Hepatocyte (in vitro differentiated cells): ENCODE measurements at regions not wholly inside any gene's neighbourhood (a gene's known extent, or its start where the extent isn't known, plus 50 kb on each side); places are given as distances from the start of the nearest gene placed in this dataset.

Source experiments
- DNase-seq: peaks from one replicate; pipeline ENCODE4 v3.0.0-alpha.2; 2016; ENCODE audit warnings: low spot score
- H2AFZ ChIP-seq: fragments of 200-600 bp; sonication (generic); 2 replicates; pipeline ENCODE4 v1.6.0; 2016; ENCODE audit warnings: antibody characterized with exemption, mild to moderate bottlenecking
- H3K27ac ChIP-seq: fragments of 200-600 bp; sonication (generic); 2 replicates; pipeline ENCODE4 v1.5.1; 2016; ENCODE audit warnings: mild to moderate bottlenecking
- H3K27me3 ChIP-seq: fragments of 200-600 bp; sonication (generic); 2 replicates; pipeline ENCODE4 v1.6.1; 2016
- H3K36me3 ChIP-seq: fragments of 200-600 bp; sonication (generic); replicated peaks from 2 replicates; pipeline ENCODE4 v1.5.1; 2016; ENCODE audit warnings: low read depth; ENCODE audit not compliant: insufficient read depth
- H3K4me1 ChIP-seq: fragments of 200-600 bp; sonication (generic); 2 replicates; pipeline ENCODE4 v1.5.1; 2016; ENCODE audit warnings: mild to moderate bottlenecking, moderate library complexity; ENCODE audit not compliant: insufficient read depth
- H3K4me2 ChIP-seq: fragments of 200-600 bp; sonication (generic); 2 replicates; pipeline ENCODE4 v1.6.0; 2016
- H3K4me3 ChIP-seq: fragments of 200-600 bp; sonication (generic); 2 replicates; pipeline ENCODE4 v1.5.1; 2016; ENCODE audit warnings: mild to moderate bottlenecking
- H3K79me2 ChIP-seq: fragments of 200-600 bp; sonication (generic); 2 replicates; pipeline ENCODE4 v1.6.0; 2017; ENCODE audit warnings: mild to moderate bottlenecking
- H3K9me2 ChIP-seq: fragments of 200-600 bp; sonication (generic); replicated peaks from 2 replicates; pipeline ENCODE4 v1.6.0; 2017; ENCODE audit warnings: mild to moderate bottlenecking; ENCODE audit not compliant: insufficient read depth
- H3K9me3 ChIP-seq: fragments of 200-600 bp; sonication (generic); 2 replicates; pipeline ENCODE4 v1.5.1; 2016; ENCODE audit warnings: low read depth, mild to moderate bottlenecking
- H4K20me1 ChIP-seq: fragments of 200-600 bp; sonication (generic); 2 replicates; pipeline ENCODE4 v1.6.0; 2016; ENCODE audit warnings: mild to moderate bottlenecking; ENCODE audit not compliant: insufficient read depth, poor library complexity, severe bottlenecking
- EZH2 ChIP-seq: fragments of 200-600 bp; sonication (generic); IDR thresholded peaks from 2 replicates; pipeline ENCODE4 v1.6.1; 2016; ENCODE audit warnings: antibody characterized with exemption, mild to moderate bottlenecking, borderline replicate concordance
- EZH2phosphoT487 ChIP-seq: fragments of 200-600 bp; sonication (generic); IDR thresholded peaks from one replicate; pipeline ENCODE4 v1.6.1; 2018; ENCODE audit warnings: antibody characterized with exemption, mild to moderate bottlenecking, low read depth, moderate library complexity; ENCODE audit not compliant: unreplicated experiment, severe bottlenecking
- WGBS: methylation state at CpG from one replicate; pipeline ENCODE4 v1.1.6; 2016; ENCODE audit warnings: low lambda C conversion rate; ENCODE audit errors: missing lambda C conversion rate; 5-methylcytosine and 5-hydroxymethylcytosine counted together
- TF ChIP-seq, protein P1 (sequence below): fragments of 200-600 bp; sonication (generic); IDR thresholded peaks from 2 replicates; pipeline ENCODE4 v1.5.1; 2016; ENCODE audit warnings: antibody characterized with exemption, mild to moderate bottlenecking; ENCODE audit not compliant: poor library complexity

DNA sequence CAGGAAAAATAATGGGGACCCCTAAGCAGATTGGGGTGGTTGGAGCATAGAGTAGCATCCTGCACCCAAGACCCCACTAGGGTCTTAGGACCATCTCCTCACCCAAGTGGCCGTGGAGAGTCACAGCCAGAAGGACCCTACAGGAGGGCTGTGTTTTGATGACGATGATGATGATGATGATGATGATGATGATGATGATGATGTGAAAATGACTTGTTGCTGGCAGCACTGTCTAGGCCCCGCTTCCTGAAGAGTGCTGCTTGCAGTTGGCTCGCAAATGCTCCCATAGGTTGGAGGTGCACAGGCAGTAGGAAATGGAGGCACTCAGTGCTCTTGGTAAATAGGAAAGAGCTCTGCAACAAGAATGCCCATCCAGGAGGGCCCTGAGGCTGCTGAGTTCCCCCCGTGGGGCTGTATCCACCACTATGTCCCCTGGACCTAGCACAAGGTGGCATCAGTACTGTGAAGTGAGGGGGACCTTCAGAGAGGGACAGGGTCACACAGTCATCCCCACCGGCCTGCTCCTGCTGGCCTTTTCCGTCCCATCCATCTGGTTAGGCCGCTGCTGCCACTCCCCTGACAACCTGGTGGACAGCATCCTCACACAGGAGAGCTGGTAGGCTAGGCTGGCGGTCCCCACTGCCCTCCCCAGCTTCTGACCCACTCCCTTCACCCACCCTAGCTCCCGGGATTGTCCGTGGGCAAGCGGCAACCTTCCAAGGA lies 139.6 kb downstream of the FOXD2 start:
- no peak for DNase-seq
- peaks cover 9% of the 10 kb centered on the region for H3K27me3 ChIP-seq
- peak overlapping the region; percentile 71 for H3K27ac ChIP-seq
- H3K9me2 ChIP-seq, result no peaks in the 10 kb centered on the region
- H3K9me3 ChIP-seq, result no peaks in the 10 kb centered on the region
- H3K36me3 ChIP-seq, result no peaks in the 10 kb centered on the region
- no peak overlapping the region for H2AFZ ChIP-seq
- TF ChIP-seq EZH2 (no peak), EZH2phosphoT487 (no peak)
- TF ChIP-seq, protein P1, sequence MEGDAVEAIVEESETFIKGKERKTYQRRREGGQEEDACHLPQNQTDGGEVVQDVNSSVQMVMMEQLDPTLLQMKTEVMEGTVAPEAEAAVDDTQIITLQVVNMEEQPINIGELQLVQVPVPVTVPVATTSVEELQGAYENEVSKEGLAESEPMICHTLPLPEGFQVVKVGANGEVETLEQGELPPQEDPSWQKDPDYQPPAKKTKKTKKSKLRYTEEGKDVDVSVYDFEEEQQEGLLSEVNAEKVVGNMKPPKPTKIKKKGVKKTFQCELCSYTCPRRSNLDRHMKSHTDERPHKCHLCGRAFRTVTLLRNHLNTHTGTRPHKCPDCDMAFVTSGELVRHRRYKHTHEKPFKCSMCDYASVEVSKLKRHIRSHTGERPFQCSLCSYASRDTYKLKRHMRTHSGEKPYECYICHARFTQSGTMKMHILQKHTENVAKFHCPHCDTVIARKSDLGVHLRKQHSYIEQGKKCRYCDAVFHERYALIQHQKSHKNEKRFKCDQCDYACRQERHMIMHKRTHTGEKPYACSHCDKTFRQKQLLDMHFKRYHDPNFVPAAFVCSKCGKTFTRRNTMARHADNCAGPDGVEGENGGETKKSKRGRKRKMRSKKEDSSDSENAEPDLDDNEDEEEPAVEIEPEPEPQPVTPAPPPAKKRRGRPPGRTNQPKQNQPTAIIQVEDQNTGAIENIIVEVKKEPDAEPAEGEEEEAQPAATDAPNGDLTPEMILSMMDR, result no peak
- no peak overlapping the region for H3K4me3 ChIP-seq
- H3K4me2 ChIP-seq, result no peak overlapping the region
- H3K4me1 ChIP-seq, result peaks cover 20% of the 10 kb centered on the region
- no peaks in the 10 kb centered on the region for H4K20me1 ChIP-seq
- no peaks in the 10 kb centered on the region for H3K79me2 ChIP-seq
- 69% methylated on average over 12 of the region's 12 CpGs for WGBS

DNA sequence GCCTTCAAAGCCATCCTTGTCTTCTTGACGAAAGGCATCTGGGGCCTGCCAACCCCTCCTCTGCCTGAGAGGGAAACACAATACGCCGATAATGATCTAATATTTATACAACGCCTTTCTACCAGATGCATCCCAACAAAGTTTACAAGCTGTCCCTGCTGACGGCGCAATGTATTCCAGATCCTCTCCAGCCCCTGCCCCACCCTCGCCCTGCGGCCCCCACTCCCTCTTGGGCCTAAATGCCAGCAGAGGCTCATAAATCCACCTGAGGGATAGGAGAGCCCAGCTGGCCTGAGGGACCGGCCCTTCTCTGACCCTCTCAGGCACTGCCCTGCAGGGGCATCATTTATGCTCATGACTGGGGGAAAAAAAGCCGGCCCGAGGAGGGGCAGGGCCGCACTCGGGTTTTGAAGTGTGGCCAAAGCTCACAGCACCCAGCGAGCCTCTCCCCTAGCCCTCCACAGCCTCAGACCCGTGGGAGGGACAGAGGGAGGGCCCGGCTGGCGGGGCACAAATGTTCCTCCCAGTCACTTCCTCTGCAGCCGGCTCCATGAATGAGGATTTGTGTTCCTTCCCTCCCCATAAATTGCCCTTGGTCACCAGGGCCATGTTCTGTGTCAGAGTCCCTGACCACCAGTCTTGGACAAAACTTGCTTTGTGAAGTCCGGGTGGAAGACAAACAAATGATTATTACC lies 140.3 kb downstream of the FOXD2 start:
- H3K79me2 ChIP-seq, result no peaks in the 10 kb centered on the region
- peak overlapping the region; percentile 61 for H3K4me2 ChIP-seq
- 43% methylated on average over 19 of the region's 19 CpGs for WGBS
- no peaks in the 10 kb centered on the region for H3K9me2 ChIP-seq
- no peaks in the 10 kb centered on the region for H3K9me3 ChIP-seq
- no peak for TF ChIP-seq EZH2
- no peak for TF ChIP-seq EZH2phosphoT487
- TF ChIP-seq, protein P1, result no peak
- no peak overlapping the region for H2AFZ ChIP-seq
- peaks cover 20% of the 10 kb centered on the region for H3K4me1 ChIP-seq
- H3K27ac ChIP-seq, result peak overlapping the region; percentile 87
- DNase-seq, result peak; percentile 66
- peaks cover 11% of the 10 kb centered on the region for H3K27me3 ChIP-seq
- H4K20me1 ChIP-seq, result no peaks in the 10 kb centered on the region
- H3K36me3 ChIP-seq, result no peaks in the 10 kb centered on the region
- no peak overlapping the region for H3K4me3 ChIP-seq

DNA sequence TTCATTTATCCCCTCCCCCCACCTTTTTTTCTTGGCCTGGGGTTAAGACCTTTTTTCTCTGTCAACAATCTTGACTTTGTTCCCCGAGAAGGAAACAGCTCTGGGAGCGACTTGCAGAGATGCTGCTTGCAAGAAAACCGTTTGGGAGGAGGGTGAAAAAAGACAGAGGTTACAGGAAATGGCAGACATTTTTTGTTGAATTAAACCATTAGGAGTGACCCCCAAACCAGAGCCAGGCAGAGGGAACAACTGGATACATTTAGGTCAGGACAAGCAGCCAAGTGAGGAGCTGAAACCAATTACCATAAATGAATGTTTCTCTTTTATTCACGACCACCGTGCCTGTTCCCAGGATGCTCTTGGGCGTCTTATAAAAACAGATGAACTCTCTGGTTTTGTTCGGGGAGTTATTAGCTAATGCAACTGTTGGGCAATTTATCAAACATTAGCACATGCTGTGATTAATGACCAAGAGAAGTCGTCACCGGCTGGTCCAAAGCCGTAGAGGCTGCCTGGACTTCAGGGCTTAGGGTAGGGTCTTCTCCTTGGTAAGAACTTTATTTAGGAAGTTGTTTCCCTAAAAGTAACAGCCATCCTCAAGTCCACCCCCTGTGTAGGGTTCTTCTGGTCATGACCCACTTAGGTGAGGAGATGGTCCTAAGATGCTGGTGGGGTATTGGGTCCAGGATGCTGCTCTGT lies 141.0 kb downstream of the FOXD2 start:
- peak; percentile 43 for DNase-seq
- 31% methylated on average over 10 of the region's 10 CpGs for WGBS
- H3K79me2 ChIP-seq, result no peaks in the 10 kb centered on the region
- no peak for TF ChIP-seq EZH2phosphoT487
- no peak for TF ChIP-seq EZH2
- TF ChIP-seq, protein P1, result no peak
- H3K27me3 ChIP-seq, result peaks cover 11% of the 10 kb centered on the region
- peak overlapping the region; percentile 61 for H3K4me2 ChIP-seq
- no peaks in the 10 kb centered on the region for H4K20me1 ChIP-seq
- H3K4me1 ChIP-seq, result peaks cover 20% of the 10 kb centered on the region
- no peaks in the 10 kb centered on the region for H3K9me3 ChIP-seq
- no peaks in the 10 kb centered on the region for H3K36me3 ChIP-seq
- H3K4me3 ChIP-seq, result no peak overlapping the region
- no peak overlapping the region for H2AFZ ChIP-seq
- no peaks in the 10 kb centered on the region for H3K9me2 ChIP-seq
- peak overlapping the region; percentile 87 for H3K27ac ChIP-seq
